Panc1 (cell line): ENCODE measurements at regions not wholly inside any gene's neighbourhood (a gene's known extent, or its start where the extent isn't known, plus 50 kb on each side); places are given as distances from the start of the nearest gene placed in this dataset.
A peak's percentile ranks its signal among the peaks of the same experiment; 100 is the strongest.

Experiments used
- ATAC-seq: fragments of 200-7000 bp; cut with Tn5 transposase; 2 replicates; pipeline ENCODE4 v1.9.1; 2020; ENCODE audit warnings: mild to moderate bottlenecking, moderate library complexity
- BruUV-seq: library from RNA; stranded (reverse); fragments of 400-500 nt; replicated peaks from 2 replicates; lab custom pipeline; 2021; lab: Mats Ljungman, UMichigan
- CTCF ChIA-PET: fragments of 300-600 bp; sonication (Branson Sonifier 250); formaldehyde crosslinking; loops from one replicate; lab custom pipeline; 2022; ENCODE audit warnings: antibody characterized with exemption; lab: Charles Lee
- POLR2A ChIA-PET: fragments of 300-600 bp; sonication (Branson Sonifier 250); formaldehyde crosslinking; loops from one replicate; lab custom pipeline; 2022; ENCODE audit warnings: antibody characterized with exemption; lab: Charles Lee
- DNase-seq: peaks from one replicate; pipeline ENCODE4 v3.0.0-alpha.2; 2010; ENCODE audit warnings: low read depth, low spot score
- H3K27ac ChIP-seq: 2 replicates; pipeline ENCODE4 v1.5.1; 2011; ENCODE audit warnings: mild to moderate bottlenecking, low read length, inconsistent platforms
- H3K27me3 ChIP-seq: fragments of 200-500 bp; sonication (Bioruptor generic); 2 replicates; pipeline ENCODE4 v1.6.0; 2014; ENCODE audit warnings: low read length, inconsistent platforms; ENCODE audit not compliant: control insufficient read depth, insufficient read depth
- H3K36me3 ChIP-seq: fragments of 200-500 bp; sonication (Bioruptor generic); 2 replicates; pipeline ENCODE4 v1.5.1; 2014; ENCODE audit warnings: inconsistent platforms, mild to moderate bottlenecking, low read length, moderate library complexity; ENCODE audit not compliant: control insufficient read depth, insufficient read depth
- H3K4me1 ChIP-seq: 2 replicates; pipeline ENCODE4 v1.5.1; 2011; ENCODE audit warnings: inconsistent platforms, mild to moderate bottlenecking, low read length, moderate library complexity; ENCODE audit not compliant: control insufficient read depth, insufficient read depth
- H3K4me3 ChIP-seq, 2 experiments: 2 replicates each; pipeline ENCODE4 v1.5.1; 2011 to 2012; ENCODE audit warnings: low read depth in 2 of 2, low read length in 2 of 2, mild to moderate bottlenecking in 2 of 2, inconsistent platforms in 1 of 2, moderate library complexity in 1 of 2
- H3K9me3 ChIP-seq: fragments of 200-500 bp; sonication (Bioruptor generic); 2 replicates; pipeline ENCODE4 v1.5.1; 2014; ENCODE audit warnings: low read depth, mild to moderate bottlenecking, inconsistent platforms, low read length, moderate library complexity; ENCODE audit not compliant: control insufficient read depth, insufficient read depth
- CTCF ChIP-seq: fragments of 450-650 bp; IDR thresholded peaks from 2 replicates; pipeline ENCODE4 v1.5.1; 2017; ENCODE audit warnings: mild to moderate bottlenecking
- POLR2AphosphoS5 ChIP-seq: IDR thresholded peaks from 2 replicates; pipeline ENCODE4 v1.6.1; 2012; ENCODE audit warnings: mild to moderate bottlenecking, low read depth, low read length, moderate library complexity
- REST ChIP-seq, 2 experiments: IDR thresholded peaks; 2 replicates each; pipeline ENCODE4 v1.6.1; 2011 to 2012; ENCODE audit warnings: low read depth in 2 of 2, control low read depth in 1 of 2, low read length in 1 of 2, mild to moderate bottlenecking in 1 of 2, moderate library complexity in 1 of 2; ENCODE audit not compliant: insufficient read depth in 1 of 2
- SIN3A ChIP-seq: IDR thresholded peaks from 2 replicates; pipeline ENCODE4 v1.6.1; 2012; ENCODE audit warnings: low read depth, mild to moderate bottlenecking, low read length, moderate library complexity, borderline replicate concordance; ENCODE audit not compliant: insufficient read depth
- TCF7L2 ChIP-seq: IDR thresholded peaks from 2 replicates; pipeline ENCODE4 v1.6.1; 2011; ENCODE audit warnings: mild to moderate bottlenecking, low read depth, low read length, inconsistent platforms
- in situ Hi-C: cut with HindIII; loops from 2 replicates; pipeline ENCODE4 v1.10.0; 2016; ENCODE audit warnings: low sequenced_read_pairs, low pct_unique_long_range_greater_than_20kb
- intact Hi-C: fragments of 100-400 bp; cut with micrococcal nuclease; formaldehyde crosslinking; loops from one replicate; pipeline ENCODE4 v1.10.0; 2022; ENCODE audit not compliant: unreplicated experiment

DNA sequence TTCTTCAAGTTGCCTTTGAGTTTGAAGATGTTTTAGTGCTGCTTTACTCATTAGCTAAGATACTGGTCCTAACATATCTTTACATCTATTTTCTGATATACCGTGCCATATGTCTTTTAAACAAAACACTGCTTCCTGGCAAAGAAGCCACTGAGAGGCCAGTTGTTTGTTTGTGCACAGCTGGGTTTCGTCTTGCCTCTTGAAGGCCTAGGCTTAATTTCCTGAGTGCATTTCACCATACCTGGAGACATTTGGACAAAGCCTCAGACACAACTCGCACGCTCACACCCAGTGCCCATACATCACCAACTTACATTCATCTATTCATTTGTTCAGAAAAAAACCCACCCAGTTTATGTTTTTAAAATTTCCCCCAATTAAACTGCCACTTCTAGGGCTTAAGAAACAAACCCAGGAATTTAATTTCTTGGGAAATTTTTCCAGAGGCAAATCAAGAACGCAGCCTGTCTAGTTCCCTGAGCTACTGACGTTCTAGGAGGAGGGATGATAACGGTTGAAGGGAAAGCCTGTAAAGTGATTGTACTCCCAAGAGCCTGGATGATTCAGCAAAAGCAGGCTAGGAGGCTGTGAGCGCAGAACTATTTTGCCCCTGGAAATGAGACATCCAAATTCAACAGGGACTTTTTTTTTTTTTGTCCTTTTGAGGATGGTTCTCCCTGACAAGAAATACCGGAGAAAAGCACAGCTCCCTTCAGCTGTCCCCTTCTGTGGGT lies 77.7 kb downstream of the OLIG3 start:
- ChIA-PET POLR2A (no interaction called here), CTCF (no interaction called here)
- no peaks in the 10 kb centered on the region for H3K9me3 ChIP-seq
- in situ Hi-C loops (no loop called here), intact Hi-C loops (loop anchor here (5.0 kb wide), 1 partner anchor 144 kb away; no protein-coding TSS in a partner anchor)
- H3K4me1 ChIP-seq = no peaks in the 10 kb centered on the region; the same call in 1 of the 2 replicates
- H3K4me3 ChIP-seq = no peak overlapping the region
- peaks cover 8% of the 10 kb centered on the region; the same call in 1 of the 2 replicates for H3K27me3 ChIP-seq
- no TSS peak for BruUV-seq
- H3K27ac ChIP-seq = no peak overlapping the region
- ATAC-seq = no peak
- TF ChIP-seq CTCF (no peak), SIN3A (no peak), POLR2AphosphoS5 (no peak), REST (IDR thresholded peaks at IDR 0.05; ENCODE audit: insufficient read depth in 1 of 2, low read depth in 2 of 2, low read length in 1 of 2) (no peak), TCF7L2 (no peak)
- no peaks in the 10 kb centered on the region for H3K36me3 ChIP-seq
- DNase-seq = no peak

- CTCF ChIA-PET = interaction anchor here (0.6 kb wide), 2 partner anchors 11 to 590 kb away, joined by 3 read pairs; no protein-coding TSS in a partner anchor
- H3K9me3 ChIP-seq = no peaks in the 10 kb centered on the region
- no TSS peak for BruUV-seq
- in situ Hi-C loops = no loop called here
- POLR2A ChIA-PET = no interaction called here
- H3K4me3 ChIP-seq = no peak overlapping the region; a peak in 1 of 4 replicates
- no peak for DNase-seq
- no peak for ATAC-seq
- intact Hi-C loops = loop anchor here (5.0 kb wide), 1 partner anchor 144 kb away; no protein-coding TSS in a partner anchor
- no peak overlapping the region for H3K27ac ChIP-seq
- H3K4me1 ChIP-seq = no peaks in the 10 kb centered on the region; the same call in 1 of the 2 replicates
- no peak for TF ChIP-seq TCF7L2
- TF ChIP-seq CTCF = peak; percentile 52
- H3K27me3 ChIP-seq = peaks cover 11% of the 10 kb centered on the region; the same call in 1 of the 2 replicates
- H3K36me3 ChIP-seq = no peaks in the 10 kb centered on the region
Observed at GRCh38 chr6:137415834-137416190, 78.4 kb downstream of the OLIG3 start.
